ENCODE measurements at regions not wholly inside any gene's neighbourhood (a gene's known extent, or its start where the extent isn't known, plus 50 kb on each side); places are given as distances from the start of the nearest gene placed in this dataset.

GRCh38 chr13:69288026-69288425 lies 819.6 kb upstream of the ATXN8OS start (continued):
- no peak for TF ChIP-seq CTCF (IDR thresholded peaks at IDR 0.05 in 2 of 3, conservative IDR thresholded peaks at IDR 0.05 in 1 of 3; ENCODE audit: control insufficient read depth in 2 of 3, extremely low read depth in 1 of 3, insufficient read depth in 1 of 3, low read depth in 3 of 3, low read length in 3 of 3)
- TF ChIP-seq E2F4 (IDR thresholded peaks at IDR 0.05; ENCODE audit: low read depth, low read length): no peak

DNA sequence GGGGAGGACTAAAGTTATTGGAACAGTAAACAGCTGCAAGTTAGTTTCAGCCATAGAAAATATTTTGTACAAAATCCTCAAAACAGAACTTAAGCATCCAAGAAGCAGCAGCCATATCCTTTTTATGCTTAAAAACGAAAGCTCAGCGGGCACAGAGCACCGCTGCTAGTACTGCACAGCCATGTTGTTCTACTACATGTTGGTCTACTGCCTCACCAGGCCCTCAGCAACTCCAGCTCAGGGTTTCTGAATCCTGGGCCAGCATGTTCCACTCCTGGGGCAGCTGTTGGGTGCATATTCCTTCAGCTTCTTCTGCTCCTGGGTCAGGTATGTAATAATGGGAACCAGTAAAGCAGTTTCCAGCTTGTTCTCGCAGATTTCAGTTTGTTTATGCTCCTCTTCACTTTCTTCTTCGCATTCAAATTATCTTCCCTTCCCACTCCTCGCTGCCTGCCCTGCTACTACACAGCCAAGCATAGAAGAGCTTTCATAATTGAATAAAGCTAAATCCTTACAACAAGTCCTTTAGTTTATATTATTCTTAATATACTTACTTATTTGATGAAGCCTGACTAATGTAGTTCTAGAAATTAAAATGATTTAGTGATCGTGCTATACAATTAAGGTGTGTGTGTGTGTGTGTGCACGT lies 820.5 kb upstream of the ATXN8OS start:
- no peak overlapping the region for H3K4me3 ChIP-seq
- intact Hi-C loops (cut with micrococcal nuclease; ENCODE audit: unreplicated experiment): no loop called here
- ChIA-PET POLR2A (no interaction called here), RAD21 (ENCODE audit: unreplicated experiment) (interaction anchor here (1.1 kb wide), 1 partner anchor 10 kb away, joined by 3 read pairs; no protein-coding TSS in a partner anchor), CTCF (no interaction called here), SMC1A (ENCODE audit: uncharacterized antibody, unreplicated experiment) (interaction anchor here (0.6 to 2.1 kb wide), 5 partner anchors 8 to 20 kb away, joined by 3 to 7 read pairs (median 3); no protein-coding TSS in a partner anchor)
- WGBS (ENCODE audit: insufficient coverage, insufficient replicate concordance, low lambda C conversion rate, missing lambda C conversion rate): 16% methylated on average over 8 of the region's 8 CpGs
- peak; percentile 85 for ATAC-seq
- BruUV-seq (replicated peaks): no TSS peak
- H3K9ac ChIP-seq (ENCODE audit: control insufficient read depth, insufficient read depth, low read length): peak overlapping the region; percentile 47
- H3K4me2 ChIP-seq (ENCODE audit: control insufficient read depth, insufficient read depth): peak overlapping the region; percentile 44
- H3K27ac ChIP-seq (ENCODE audit: control insufficient read depth, insufficient read depth): peak overlapping the region; percentile 32; the same call in 1 of the 2 replicates
- in situ Hi-C loops (cut with MboI): no loop called here
- no peak for DNase-seq (ENCODE audit: low read depth, low spot score)
- H2AFZ ChIP-seq (ENCODE audit: control insufficient read depth, low read depth, low read length): peak overlapping the region; percentile 88
- H3K4me1 ChIP-seq (ENCODE audit: control insufficient read depth, insufficient read depth, low read length): no peaks in the 10 kb centered on the region
- no peaks in the 10 kb centered on the region for H3K79me2 ChIP-seq (ENCODE audit: control insufficient read depth, insufficient read depth, low read length)
- no peaks in the 10 kb centered on the region for H3K36me3 ChIP-seq (ENCODE audit: control insufficient read depth in 2 of 2, insufficient read depth in 2 of 2, low read length in 1 of 2)
- H4K20me1 ChIP-seq (ENCODE audit: control insufficient read depth, insufficient read depth): no peaks in the 10 kb centered on the region
- H3K27me3 ChIP-seq (replicated peaks in 1 of 2; ENCODE audit: control insufficient read depth in 2 of 2, insufficient read depth in 2 of 2, low read length in 1 of 2): no peaks in the 10 kb centered on the region
- H3K9me3 ChIP-seq (replicated peaks; ENCODE audit: control insufficient read depth, insufficient read depth, low read length): no peaks in the 10 kb centered on the region
- FAIRE-seq: no peak
- TF ChIP-seq, protein P1, sequence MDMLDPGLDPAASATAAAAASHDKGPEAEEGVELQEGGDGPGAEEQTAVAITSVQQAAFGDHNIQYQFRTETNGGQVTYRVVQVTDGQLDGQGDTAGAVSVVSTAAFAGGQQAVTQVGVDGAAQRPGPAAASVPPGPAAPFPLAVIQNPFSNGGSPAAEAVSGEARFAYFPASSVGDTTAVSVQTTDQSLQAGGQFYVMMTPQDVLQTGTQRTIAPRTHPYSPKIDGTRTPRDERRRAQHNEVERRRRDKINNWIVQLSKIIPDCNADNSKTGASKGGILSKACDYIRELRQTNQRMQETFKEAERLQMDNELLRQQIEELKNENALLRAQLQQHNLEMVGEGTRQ (IDR thresholded peaks at IDR 0.05; ENCODE audit: borderline replicate concordance, low read depth, low read length): no peak
- TF ChIP-seq MXI1 (IDR thresholded peaks at IDR 0.05; ENCODE audit: low read depth, low read length): no peak
- TF ChIP-seq MLLT1 (IDR thresholded peaks at IDR 0.05): no peak
- TF ChIP-seq POLR2AphosphoS5 (IDR thresholded peaks at IDR 0.05; ENCODE audit: low read length): no peak
- no peak for TF ChIP-seq NR2C2 (IDR thresholded peaks at IDR 0.05; ENCODE audit: borderline replicate concordance, control insufficient read depth, insufficient read length, low read depth)
- no peak for TF ChIP-seq STAT1 (conservative IDR thresholded peaks at IDR 0.05)
- no peak for TF ChIP-seq ZBED1 (IDR thresholded peaks at IDR 0.05; ENCODE audit: borderline replicate concordance)
- TF ChIP-seq NFYB (IDR thresholded peaks at IDR 0.05; ENCODE audit: insufficient read depth, low read depth, low read length): no peak
- peak; percentile 44; the same call in 1 of the 2 replicates for TF ChIP-seq TAF1 (IDR thresholded peaks at IDR 0.05; ENCODE audit: borderline replicate concordance, low read depth, low read length)
- peak; percentile 82 for TF ChIP-seq YY1 (IDR thresholded peaks at IDR 0.05; ENCODE audit: low read depth, low read length)
- no peak for TF ChIP-seq ZNF207 (IDR thresholded peaks at IDR 0.05; ENCODE audit: borderline replicate concordance)
